H1 (cell line): ENCODE measurements at regions not wholly inside any gene's neighbourhood (a gene's known extent, or its start where the extent isn't known, plus 50 kb on each side); places are given as distances from the start of the nearest gene placed in this dataset.

Source experiments
- CBX5 ChIP-seq: fragments of 300-800, 300-1000 bp; sonication (generic); IDR thresholded peaks from 2 replicates; pipeline ENCODE4 v1.7.1; 2016; ENCODE audit warnings: antibody characterized with exemption, low read length, low read depth
- JUND ChIP-seq: IDR thresholded peaks from 2 replicates; pipeline ENCODE4 v1.6.1; 2011; ENCODE audit warnings: mild to moderate bottlenecking, improper control_type of control experiment, low read length
- TEAD4 ChIP-seq: IDR thresholded peaks from 2 replicates; pipeline ENCODE4 v1.6.1; 2012; ENCODE audit warnings: low read depth, low read length, inconsistent platforms, mixed read lengths

- TF ChIP-seq CBX5 (no peak), TEAD4 (no peak), JUND (no peak)
These were observed 91.7 kb upstream of the KCNQ5 start (continued) for GRCh38 chr6:72530152-72530551.
